ENCODE measurements at regions not wholly inside any gene's neighbourhood (a gene's known extent, or its start where the extent isn't known, plus 50 kb on each side); places are given as distances from the start of the nearest gene placed in this dataset.
"Not testable (repeated sequence)": the region's sequence is repeated elsewhere in the genome, so short reads cannot be mapped to it uniquely, and the experiment has no call there.

GRCh38 chr2:34307636-34308035 is 708.5 kb upstream of the FAM98A start:
- DNase-seq (ENCODE audit: low read depth): no peak

- DNase-seq (ENCODE audit: low read depth): no peak
These were observed 707.6 kb upstream of the FAM98A start for GRCh38 chr2:34306745-34307144.

DNA sequence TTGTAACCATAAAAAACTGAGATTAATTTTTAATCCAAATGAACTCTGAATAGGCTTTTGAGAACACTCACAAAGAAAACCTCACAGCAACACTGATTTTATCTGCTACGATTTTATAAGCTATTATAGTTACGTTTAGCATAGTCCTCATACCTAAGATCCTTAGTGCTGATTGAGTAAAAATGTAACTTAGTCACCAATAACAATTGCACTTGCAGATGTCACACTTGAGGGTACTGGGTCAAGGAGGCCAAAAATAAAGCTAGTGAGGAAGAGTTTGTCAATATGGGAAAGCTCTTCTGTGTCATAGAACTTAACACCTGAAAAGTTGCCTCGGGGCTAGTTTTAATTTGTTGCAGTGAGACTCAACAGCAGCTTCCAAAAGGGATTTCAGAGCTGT is 706.5 kb upstream of the FAM98A start:
- no peak for DNase-seq (ENCODE audit: low read depth)

DNA sequence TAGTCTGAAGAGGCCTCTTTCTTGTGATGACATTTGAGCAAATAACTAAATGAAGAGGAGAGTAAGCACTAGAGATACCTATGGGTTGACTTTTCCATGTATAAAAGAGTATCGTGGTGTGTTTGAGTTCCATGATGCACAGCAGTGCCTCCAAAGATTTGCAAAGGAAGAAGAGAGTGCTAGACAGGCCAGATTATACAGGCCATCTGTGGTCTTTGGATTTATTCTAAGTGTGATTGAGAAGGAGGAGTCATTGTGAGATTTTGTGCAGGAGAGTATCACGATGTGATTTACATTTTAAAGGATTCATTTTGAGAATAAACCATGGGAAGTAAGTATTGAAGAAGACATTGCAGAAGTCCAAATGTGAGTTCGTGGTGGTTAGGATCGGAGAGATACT is 695.9 kb upstream of the FAM98A start:
- DNase-seq (ENCODE audit: low read depth): no peak

GRCh38 chr2:34291076-34291475 is 692.0 kb upstream of the FAM98A start:
- DNase-seq (ENCODE audit: low read depth): no peak

GRCh38 chr2:34288016-34288415 is 688.9 kb upstream of the FAM98A start:
- DNase-seq (ENCODE audit: low read depth): no peak

DNA sequence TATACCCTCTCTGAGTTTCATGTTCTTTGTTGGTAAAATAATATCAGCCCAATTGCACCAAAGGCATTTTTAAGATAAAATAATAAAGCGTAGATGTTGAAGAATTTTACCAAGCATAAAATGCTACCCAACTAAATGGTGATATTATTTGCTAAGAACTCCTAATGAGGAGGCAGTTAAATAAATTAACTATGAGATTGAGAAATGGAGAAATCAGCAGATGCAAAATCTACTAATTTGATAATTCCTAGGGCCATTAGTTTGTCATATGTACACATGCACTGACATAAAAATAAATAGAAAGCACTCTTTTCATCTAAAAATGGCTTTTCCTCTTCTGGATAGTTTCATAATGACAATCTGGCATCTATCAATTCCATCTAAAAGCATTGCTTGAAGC is 681.5 kb upstream of the FAM98A start:
- DNase-seq (ENCODE audit: low read depth): no peak

GRCh38 chr2:34266908-34267697 is 668.0 kb upstream of the FAM98A start:
- no peak for DNase-seq (ENCODE audit: low read depth)

DNA sequence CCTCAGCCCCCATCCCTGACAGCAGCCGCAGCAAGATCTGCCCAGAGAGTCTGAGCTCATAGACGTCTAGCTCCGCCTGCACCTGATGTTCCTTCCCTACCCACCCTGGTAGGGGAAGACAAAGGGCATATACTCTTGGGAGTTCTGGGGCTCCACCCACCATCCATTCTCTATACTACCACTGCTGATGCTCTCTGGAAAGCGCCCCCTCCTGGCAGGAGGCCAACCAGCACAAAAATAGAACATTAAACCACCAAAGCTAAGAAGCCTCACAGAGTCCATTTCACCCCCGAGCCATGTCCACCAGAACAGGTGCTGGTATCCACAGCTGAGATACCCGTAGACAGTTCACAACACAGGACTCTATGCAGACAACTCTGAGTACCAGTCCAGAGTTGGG is 662.6 kb upstream of the FAM98A start:
- DNase-seq (ENCODE audit: low read depth): no peak

DNA sequence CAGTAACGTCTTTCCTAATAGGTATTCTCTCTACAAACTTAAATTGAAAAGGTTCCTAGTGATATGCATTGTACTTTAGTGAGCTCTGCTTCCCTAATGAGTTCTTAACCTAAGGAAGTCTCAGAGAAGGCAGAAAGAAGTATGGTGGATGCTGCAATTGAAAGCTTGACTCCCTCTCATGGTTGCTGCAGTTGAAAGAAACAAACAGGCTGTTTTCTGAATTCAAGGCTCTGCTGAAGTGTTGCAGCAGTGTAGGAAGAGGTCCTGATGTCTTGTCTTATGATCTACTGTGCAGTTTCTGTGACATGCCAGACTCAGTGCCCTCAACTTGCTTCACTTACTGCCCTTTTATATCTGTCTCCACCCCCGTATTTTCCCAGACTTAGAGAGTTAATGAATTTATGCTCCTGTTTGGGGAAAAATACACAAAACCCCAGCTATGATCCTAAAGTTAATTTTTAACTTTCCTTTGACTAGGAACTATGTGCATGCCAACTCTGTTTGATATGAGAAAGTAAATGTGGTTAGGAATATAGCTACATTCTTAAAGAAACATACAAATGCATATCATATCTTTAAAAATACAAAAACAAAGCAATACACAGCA is 655.3 kb upstream of the FAM98A start:
- DNase-seq (ENCODE audit: low read depth): no peak

DNA sequence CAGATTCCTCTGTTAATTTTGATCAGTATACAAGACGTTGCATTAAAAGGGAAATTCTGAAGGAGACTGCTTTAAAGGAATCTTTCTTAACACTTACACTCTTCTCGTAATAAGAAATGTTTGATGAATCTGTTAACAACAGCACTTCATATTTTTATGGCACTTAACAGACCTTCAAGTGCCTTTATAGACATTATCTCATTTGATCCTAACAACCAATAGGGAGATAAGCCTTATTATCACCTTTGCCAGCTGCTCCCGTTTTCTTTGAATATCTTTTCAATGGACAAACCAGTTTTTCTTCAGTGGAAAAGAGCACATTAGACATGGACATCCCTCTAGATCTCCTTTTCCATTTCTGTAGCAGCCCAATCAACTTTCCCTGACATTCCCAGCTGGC is 653.0 kb upstream of the FAM98A start:
- DNase-seq (ENCODE audit: low read depth): no peak

DNA sequence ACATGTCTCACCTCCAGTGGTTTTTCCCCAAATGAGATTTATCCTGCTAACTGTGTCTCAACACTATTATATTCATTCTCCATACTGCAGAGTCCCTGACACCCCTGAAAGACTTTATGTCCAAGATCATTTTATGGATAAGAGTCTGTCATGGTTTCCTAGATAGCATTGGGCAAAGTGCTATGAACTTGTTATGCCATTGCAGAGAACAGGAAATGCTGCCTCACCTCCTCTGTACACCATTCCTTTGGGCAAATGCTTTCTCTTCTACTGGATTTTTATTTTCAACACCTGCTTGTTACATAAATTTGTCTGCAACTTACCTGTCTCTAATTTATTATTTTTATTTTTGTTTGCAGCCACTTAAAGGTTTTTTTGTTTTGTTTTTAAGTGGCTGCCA is 652.5 kb upstream of the FAM98A start:
- DNase-seq (ENCODE audit: low read depth): no peak

GRCh38 chr2:34244195-34244594 is 645.1 kb upstream of the FAM98A start:
- no peak for DNase-seq (ENCODE audit: low read depth)

DNA sequence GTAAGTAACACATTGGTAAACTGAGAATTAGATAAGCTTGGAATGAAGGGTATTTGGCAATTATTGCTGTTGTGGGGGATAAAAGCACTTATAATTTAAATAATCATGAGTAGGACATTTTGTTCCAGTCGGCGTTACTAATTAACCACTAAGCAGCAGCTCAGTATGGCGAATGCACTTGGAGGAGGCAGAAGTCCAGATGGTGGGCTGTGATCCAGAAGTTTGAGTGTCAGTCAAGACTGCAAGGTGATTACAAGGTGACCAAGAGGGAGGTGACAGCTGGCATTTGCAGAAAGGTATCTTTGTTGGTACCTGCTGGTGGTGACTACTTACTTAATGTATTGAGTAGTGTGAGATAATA is 643.6 kb upstream of the FAM98A start:
- no peak for DNase-seq (ENCODE audit: low read depth)

- DNase-seq (ENCODE audit: low read depth): no peak
These were observed 643.0 kb upstream of the FAM98A start for GRCh38 chr2:34241905-34242762.

- no peak for DNase-seq (ENCODE audit: low read depth)
These were observed 640.4 kb upstream of the FAM98A start for GRCh38 chr2:34239511-34239910.

GRCh38 chr2:34234823-34235222 is 635.7 kb upstream of the FAM98A start:
- no peak for DNase-seq (ENCODE audit: low read depth)

GRCh38 chr2:34229998-34230397 is 630.9 kb upstream of the FAM98A start:
- no peak for DNase-seq (ENCODE audit: low read depth)

GRCh38 chr2:34215174-34215573 is 616.1 kb upstream of the FAM98A start:
- no peak for DNase-seq (ENCODE audit: low read depth)

- not testable (repeated sequence) for DNase-seq (ENCODE audit: low read depth)
These were observed 611.3 kb upstream of the FAM98A start for GRCh38 chr2:34210382-34210781.

- no peak for DNase-seq (ENCODE audit: low read depth)
These were observed 605.5 kb upstream of the FAM98A start for GRCh38 chr2:34204560-34204959.

DNA sequence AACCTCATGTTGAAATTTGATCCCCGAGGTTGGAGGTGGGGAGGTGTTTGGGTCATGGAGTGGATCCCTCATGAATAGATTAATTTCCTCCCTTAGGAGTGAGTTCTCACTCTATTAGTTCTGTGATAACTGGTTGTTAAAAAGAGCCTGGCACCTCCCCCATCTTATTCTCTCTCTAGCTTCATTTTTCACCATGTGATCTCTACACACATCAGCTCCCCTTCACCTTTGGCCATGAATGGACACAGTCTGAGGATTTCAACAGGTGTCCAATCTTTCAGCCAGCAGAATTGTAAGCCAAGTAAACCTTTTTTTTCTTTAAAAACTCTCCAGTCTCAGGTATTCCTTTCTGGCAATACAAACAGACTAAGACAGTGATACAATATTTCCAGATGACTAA is 602.0 kb upstream of the FAM98A start:
- DNase-seq (ENCODE audit: low read depth): no peak

- DNase-seq (ENCODE audit: low read depth): no peak
These were observed 600.9 kb upstream of the FAM98A start for GRCh38 chr2:34199971-34200370.

All from T follicular helper cell (primary cell).